Neural cell (in vitro differentiated cells): ENCODE measurements at regions not wholly inside any gene's neighbourhood (a gene's known extent, or its start where the extent isn't known, plus 50 kb on each side); places are given as distances from the start of the nearest gene placed in this dataset.

Experiments
- H2AFZ ChIP-seq: fragments of 200-600, 300-800 bp; sonication (generic), shearing (Covaris generic); 2 replicates; pipeline ENCODE4 v1.6.0; 2014; ENCODE audit warnings: low read depth, mild to moderate bottlenecking, antibody characterized with exemption, low read length, moderate library complexity
- H3F3A ChIP-seq: fragments of 200-600 bp; shearing (Covaris generic); 2 replicates; pipeline ENCODE4 v1.6.1; 2016; ENCODE audit warnings: mild to moderate bottlenecking, moderate library complexity, mixed read lengths, antibody characterized with exemption, low read length; ENCODE audit not compliant: insufficient read depth, poor library complexity, severe bottlenecking
- H3K27ac ChIP-seq: fragments of 200-600, 300-800 bp; sonication (generic), shearing (Covaris generic); 2 replicates; pipeline ENCODE4 v1.5.1; 2014; ENCODE audit warnings: mild to moderate bottlenecking, low read length, moderate library complexity
- H3K27me3 ChIP-seq: fragments of 300-800, 200-600 bp; sonication (generic), shearing (Covaris generic); 2 replicates; pipeline ENCODE4 v1.6.0; 2014; ENCODE audit warnings: mild to moderate bottlenecking, low read depth, low read length, moderate library complexity; ENCODE audit not compliant: insufficient read depth
- H3K36me3 ChIP-seq: fragments of 300-800, 200-600 bp; sonication (generic), shearing (Covaris generic); 2 replicates; pipeline ENCODE4 v1.5.1; 2014; ENCODE audit warnings: mild to moderate bottlenecking, antibody characterized with exemption, low read length, moderate library complexity; ENCODE audit not compliant: insufficient read depth
- H3K4me2 ChIP-seq: fragments of 300-800, 200-600 bp; sonication (generic), shearing (Covaris generic); 2 replicates; pipeline ENCODE4 v1.6.0; 2014; ENCODE audit warnings: mild to moderate bottlenecking, low read length
- H3K4me3 ChIP-seq: fragments of 300-800, 200-600 bp; sonication (generic), shearing (Covaris generic); 2 replicates; pipeline ENCODE4 v1.5.1; 2014; ENCODE audit warnings: mild to moderate bottlenecking, low read length, moderate library complexity
- H3K79me2 ChIP-seq: fragments of 200-600 bp; shearing (Covaris generic); replicated peaks from 2 replicates; pipeline ENCODE4 v1.6.0; 2014; ENCODE audit warnings: mild to moderate bottlenecking, low read length, moderate library complexity; ENCODE audit not compliant: insufficient read depth
- H3K9ac ChIP-seq: fragments of 300-800, 200-600 bp; sonication (generic), shearing (Covaris generic); 2 replicates; pipeline ENCODE4 v1.6.1; 2016; ENCODE audit warnings: mild to moderate bottlenecking, low read length, mixed read lengths
- H3K9me2 ChIP-seq: fragments of 200-600 bp; shearing (Covaris generic); 2 replicates; pipeline ENCODE4 v1.6.1; 2016; ENCODE audit warnings: mild to moderate bottlenecking, low read length, mixed read lengths; ENCODE audit not compliant: insufficient read depth
- H3K9me3 ChIP-seq: fragments of 200-600, 300-800 bp; sonication (generic), shearing (Covaris generic); 2 replicates; pipeline ENCODE4 v1.6.1; 2016; ENCODE audit warnings: mild to moderate bottlenecking, mixed run types, low read length, moderate library complexity, mixed read lengths
- H4K20me1 ChIP-seq: fragments of 200-600 bp; shearing (Covaris generic); 2 replicates; pipeline ENCODE4 v1.6.1; 2016; ENCODE audit warnings: mild to moderate bottlenecking, mixed run types; ENCODE audit not compliant: insufficient read depth
- EP300 ChIP-seq: fragments of 450-650 bp; conservative IDR thresholded peaks from 2 replicates; pipeline ENCODE4 v1.6.1; 2014; ENCODE audit warnings: antibody characterized with exemption, mild to moderate bottlenecking, moderate library complexity; ENCODE audit not compliant: poor library complexity, severe bottlenecking
- EZH2 ChIP-seq: fragments of 200-600, 300-800 bp; shearing (Covaris generic), sonication (generic); IDR thresholded peaks from 2 replicates; pipeline ENCODE4 v1.6.1; 2014; ENCODE audit warnings: antibody characterized with exemption, low read length, borderline replicate concordance, mild to moderate bottlenecking; ENCODE audit not compliant: insufficient read depth, poor library complexity, severe bottlenecking
- MXI1 ChIP-seq: fragments of 450-650 bp; conservative IDR thresholded peaks from 2 replicates; pipeline ENCODE4 v1.6.1; 2014; ENCODE audit warnings: antibody characterized with exemption, mild to moderate bottlenecking; ENCODE audit not compliant: poor library complexity, severe bottlenecking
- POLR2AphosphoS5 ChIP-seq: IDR thresholded peaks from 2 replicates; pipeline ENCODE4 v1.6.1; 2012
- RAD21 ChIP-seq: fragments of 450-650 bp; conservative IDR thresholded peaks from 2 replicates; pipeline ENCODE4 v1.6.1; 2014; ENCODE audit warnings: antibody characterized with exemption, mild to moderate bottlenecking, moderate library complexity
- SMC3 ChIP-seq: fragments of 450-650 bp; conservative IDR thresholded peaks from 2 replicates; pipeline ENCODE4 v1.6.1; 2014; ENCODE audit warnings: antibody characterized with exemption, mild to moderate bottlenecking, moderate library complexity; ENCODE audit not compliant: poor library complexity
- TAF1 ChIP-seq: IDR thresholded peaks from 2 replicates; pipeline ENCODE4 v1.6.1; 2012; ENCODE audit warnings: low read depth
- TF ChIP-seq, protein P1 (sequence below): IDR thresholded peaks from 2 replicates; pipeline ENCODE4 v1.6.1; 2012; ENCODE audit warnings: borderline replicate concordance
- TF ChIP-seq, protein P2 (sequence below): fragments of 450-650 bp; IDR thresholded peaks from 2 replicates; pipeline ENCODE4 v1.5.1; 2014; ENCODE audit warnings: antibody characterized with exemption, mild to moderate bottlenecking, moderate library complexity; ENCODE audit not compliant: poor library complexity, severe bottlenecking

DNA sequence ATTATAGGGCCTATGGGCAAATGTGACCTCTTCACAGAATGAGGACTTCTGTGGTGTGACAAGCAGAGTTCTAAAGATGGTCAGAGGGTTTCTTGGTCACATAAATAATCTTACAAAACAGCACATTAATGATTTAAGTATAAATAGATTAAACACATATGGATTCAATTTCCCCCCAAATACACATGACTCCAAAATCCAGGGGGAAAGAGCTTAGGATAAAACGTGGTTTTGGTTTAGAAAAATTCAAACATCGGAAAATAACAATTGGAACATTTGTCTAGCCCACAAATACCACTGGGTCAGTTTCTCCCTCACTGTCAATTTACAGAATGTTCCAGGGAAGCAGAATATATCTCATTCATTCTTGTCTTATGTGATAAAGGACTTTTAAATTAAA, 283.1 kb downstream of the COG6 start:
- no peak overlapping the region for H3K27ac ChIP-seq
- H3K4me2 ChIP-seq = no peak overlapping the region
- H2AFZ ChIP-seq = no peak overlapping the region
- H3K4me3 ChIP-seq = no peak overlapping the region
- H3K9ac ChIP-seq = no peak overlapping the region
- TF ChIP-seq, protein P1, sequence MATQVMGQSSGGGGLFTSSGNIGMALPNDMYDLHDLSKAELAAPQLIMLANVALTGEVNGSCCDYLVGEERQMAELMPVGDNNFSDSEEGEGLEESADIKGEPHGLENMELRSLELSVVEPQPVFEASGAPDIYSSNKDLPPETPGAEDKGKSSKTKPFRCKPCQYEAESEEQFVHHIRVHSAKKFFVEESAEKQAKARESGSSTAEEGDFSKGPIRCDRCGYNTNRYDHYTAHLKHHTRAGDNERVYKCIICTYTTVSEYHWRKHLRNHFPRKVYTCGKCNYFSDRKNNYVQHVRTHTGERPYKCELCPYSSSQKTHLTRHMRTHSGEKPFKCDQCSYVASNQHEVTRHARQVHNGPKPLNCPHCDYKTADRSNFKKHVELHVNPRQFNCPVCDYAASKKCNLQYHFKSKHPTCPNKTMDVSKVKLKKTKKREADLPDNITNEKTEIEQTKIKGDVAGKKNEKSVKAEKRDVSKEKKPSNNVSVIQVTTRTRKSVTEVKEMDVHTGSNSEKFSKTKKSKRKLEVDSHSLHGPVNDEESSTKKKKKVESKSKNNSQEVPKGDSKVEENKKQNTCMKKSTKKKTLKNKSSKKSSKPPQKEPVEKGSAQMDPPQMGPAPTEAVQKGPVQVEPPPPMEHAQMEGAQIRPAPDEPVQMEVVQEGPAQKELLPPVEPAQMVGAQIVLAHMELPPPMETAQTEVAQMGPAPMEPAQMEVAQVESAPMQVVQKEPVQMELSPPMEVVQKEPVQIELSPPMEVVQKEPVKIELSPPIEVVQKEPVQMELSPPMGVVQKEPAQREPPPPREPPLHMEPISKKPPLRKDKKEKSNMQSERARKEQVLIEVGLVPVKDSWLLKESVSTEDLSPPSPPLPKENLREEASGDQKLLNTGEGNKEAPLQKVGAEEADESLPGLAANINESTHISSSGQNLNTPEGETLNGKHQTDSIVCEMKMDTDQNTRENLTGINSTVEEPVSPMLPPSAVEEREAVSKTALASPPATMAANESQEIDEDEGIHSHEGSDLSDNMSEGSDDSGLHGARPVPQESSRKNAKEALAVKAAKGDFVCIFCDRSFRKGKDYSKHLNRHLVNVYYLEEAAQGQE = no peak
- no peaks in the 10 kb centered on the region for H3K79me2 ChIP-seq
- H3F3A ChIP-seq = no peaks in the 10 kb centered on the region
- H3K9me3 ChIP-seq = no peaks in the 10 kb centered on the region
- H3K27me3 ChIP-seq = no peaks in the 10 kb centered on the region
- no peaks in the 10 kb centered on the region for H3K9me2 ChIP-seq
- H4K20me1 ChIP-seq = no peaks in the 10 kb centered on the region
- H3K36me3 ChIP-seq = no peaks in the 10 kb centered on the region

DNA sequence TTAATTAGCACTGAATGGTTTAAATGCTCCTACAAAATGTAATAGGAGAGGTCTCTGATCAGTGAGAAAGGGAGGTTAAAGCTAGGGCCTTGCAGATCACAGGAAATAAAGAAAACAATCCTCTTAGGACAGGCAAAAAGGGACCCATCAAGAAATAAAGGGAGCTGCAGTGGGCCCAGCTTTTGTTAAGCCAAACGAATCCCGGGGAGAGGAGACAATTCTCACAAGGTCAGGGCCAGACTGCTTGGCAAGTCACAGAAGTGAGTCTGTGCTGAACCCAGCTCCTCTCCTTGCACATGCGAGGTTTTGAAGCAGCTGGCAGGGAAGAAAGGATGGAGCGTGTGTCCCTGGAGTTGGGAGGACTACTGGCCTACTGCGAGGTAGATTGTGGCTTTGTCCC, 285.8 kb downstream of the COG6 start:
- no peak overlapping the region for H3K9ac ChIP-seq
- H3K27me3 ChIP-seq = no peaks in the 10 kb centered on the region
- H3K79me2 ChIP-seq = no peaks in the 10 kb centered on the region
- no peaks in the 10 kb centered on the region for H4K20me1 ChIP-seq
- no peak overlapping the region for H2AFZ ChIP-seq
- H3K27ac ChIP-seq = no peak overlapping the region
- no peaks in the 10 kb centered on the region for H3K9me2 ChIP-seq
- no peak for TF ChIP-seq MXI1
- no peak for TF ChIP-seq TAF1
- TF ChIP-seq EP300 = no peak
- no peak for TF ChIP-seq RAD21
- TF ChIP-seq SMC3 = no peak
- TF ChIP-seq, protein P2, sequence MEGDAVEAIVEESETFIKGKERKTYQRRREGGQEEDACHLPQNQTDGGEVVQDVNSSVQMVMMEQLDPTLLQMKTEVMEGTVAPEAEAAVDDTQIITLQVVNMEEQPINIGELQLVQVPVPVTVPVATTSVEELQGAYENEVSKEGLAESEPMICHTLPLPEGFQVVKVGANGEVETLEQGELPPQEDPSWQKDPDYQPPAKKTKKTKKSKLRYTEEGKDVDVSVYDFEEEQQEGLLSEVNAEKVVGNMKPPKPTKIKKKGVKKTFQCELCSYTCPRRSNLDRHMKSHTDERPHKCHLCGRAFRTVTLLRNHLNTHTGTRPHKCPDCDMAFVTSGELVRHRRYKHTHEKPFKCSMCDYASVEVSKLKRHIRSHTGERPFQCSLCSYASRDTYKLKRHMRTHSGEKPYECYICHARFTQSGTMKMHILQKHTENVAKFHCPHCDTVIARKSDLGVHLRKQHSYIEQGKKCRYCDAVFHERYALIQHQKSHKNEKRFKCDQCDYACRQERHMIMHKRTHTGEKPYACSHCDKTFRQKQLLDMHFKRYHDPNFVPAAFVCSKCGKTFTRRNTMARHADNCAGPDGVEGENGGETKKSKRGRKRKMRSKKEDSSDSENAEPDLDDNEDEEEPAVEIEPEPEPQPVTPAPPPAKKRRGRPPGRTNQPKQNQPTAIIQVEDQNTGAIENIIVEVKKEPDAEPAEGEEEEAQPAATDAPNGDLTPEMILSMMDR = no peak
- no peak for TF ChIP-seq EZH2
- TF ChIP-seq POLR2AphosphoS5 = no peak
- TF ChIP-seq, protein P1 = no peak
- no peaks in the 10 kb centered on the region for H3K9me3 ChIP-seq
- H3K4me3 ChIP-seq = no peak overlapping the region
- H3F3A ChIP-seq = no peaks in the 10 kb centered on the region
- H3K36me3 ChIP-seq = no peaks in the 10 kb centered on the region
- no peak overlapping the region for H3K4me2 ChIP-seq
